ENCODE measurements at regions not wholly inside any gene's neighbourhood (a gene's known extent, or its start where the extent isn't known, plus 50 kb on each side); places are given as distances from the start of the nearest gene placed in this dataset.

GRCh38 chr5:26700759-26701384, 337.5 kb downstream of the CDH9 start:
- TF ChIP-seq CTCF (IDR thresholded peaks at IDR 0.05; ENCODE audit: poor library complexity) = peak; percentile 75
- TF ChIP-seq EZH2 (IDR thresholded peaks at IDR 0.05; ENCODE audit: borderline replicate concordance) = no peak

Measured in hepatocyte (in vitro differentiated cells).